Neuronal stem cell (in vitro differentiated cells): ENCODE measurements at regions not wholly inside any gene's neighbourhood (a gene's known extent, or its start where the extent isn't known, plus 50 kb on each side); places are given as distances from the start of the nearest gene placed in this dataset.

ENCODE experiments used
- DNase-seq: peaks from one replicate; pipeline ENCODE4 v3.0.0-alpha.2; 2013; ENCODE audit warnings: low spot score
- H2AFZ ChIP-seq: one replicate; pipeline ENCODE4 v1.6.1; 2013; ENCODE audit warnings: mild to moderate bottlenecking, low read length, inconsistent platforms
- H2AK5ac ChIP-seq: 2 replicates; pipeline ENCODE4 v1.6.1; 2013; ENCODE audit warnings: low read depth, mild to moderate bottlenecking, inconsistent platforms, low read length, moderate library complexity, mixed read lengths
- H2BK120ac ChIP-seq: 2 replicates; pipeline ENCODE4 v1.6.1; 2013; ENCODE audit warnings: low read depth, mild to moderate bottlenecking, inconsistent platforms, low read length, moderate library complexity, mixed read lengths
- H2BK12ac ChIP-seq: one replicate; pipeline ENCODE4 v1.6.1; 2013; ENCODE audit warnings: low read length, inconsistent platforms
- H2BK15ac ChIP-seq: 2 replicates; pipeline ENCODE4 v1.6.1; 2013; ENCODE audit warnings: mild to moderate bottlenecking, low read length, inconsistent platforms, mixed read lengths
- H2BK5ac ChIP-seq: one replicate; pipeline ENCODE4 v1.6.1; 2013; ENCODE audit warnings: inconsistent platforms, mild to moderate bottlenecking, low read length, moderate library complexity
- H3K14ac ChIP-seq: one replicate; pipeline ENCODE4 v1.6.1; 2013; ENCODE audit warnings: low read length, inconsistent platforms
- H3K18ac ChIP-seq: 2 replicates; pipeline ENCODE4 v1.6.1; 2013; ENCODE audit warnings: low read length, inconsistent platforms
- H3K23ac ChIP-seq: 2 replicates; pipeline ENCODE4 v1.6.1; 2013; ENCODE audit warnings: low read depth, mild to moderate bottlenecking, mixed read lengths, low read length, inconsistent platforms; ENCODE audit not compliant: poor library complexity
- H3K27ac ChIP-seq: replicated peaks from 3 replicates; pipeline ENCODE4 v1.5.1; 2013; ENCODE audit warnings: low read length, inconsistent platforms
- H3K27me3 ChIP-seq, 3 experiments: 2 replicates each; pipeline ENCODE4 v1.6.1; 2013; ENCODE audit warnings: low read length in 3 of 3, mild to moderate bottlenecking in 2 of 3, inconsistent platforms in 1 of 3, low read depth in 1 of 3, mixed read lengths in 1 of 3, moderate library complexity in 1 of 3; ENCODE audit not compliant: control insufficient read depth in 3 of 3, insufficient read depth in 3 of 3
- H3K36me3 ChIP-seq, 2 donors: replicated peaks in 1 of 2; 2 replicates each; pipeline ENCODE4 v1.6.1; 2013; ENCODE audit warnings: low read length in 2 of 2; ENCODE audit not compliant: control insufficient read depth in 2 of 2, insufficient read depth in 2 of 2
- H3K4ac ChIP-seq: 2 replicates; pipeline ENCODE4 v1.6.1; 2013; ENCODE audit warnings: inconsistent platforms, mild to moderate bottlenecking, low read length, moderate library complexity
- H3K4me1 ChIP-seq, 2 donors: 1 replicate in 1 of 2; 2 replicates in 1 of 2; pipeline ENCODE4 v1.6.1; 2013; ENCODE audit warnings: low read length in 2 of 2, low read depth in 1 of 2; ENCODE audit not compliant: control insufficient read depth in 2 of 2, insufficient read depth in 1 of 2
- H3K4me2 ChIP-seq: one replicate; pipeline ENCODE4 v1.6.1; 2013; ENCODE audit warnings: mild to moderate bottlenecking, low read length, inconsistent platforms; ENCODE audit not compliant: insufficient read depth, poor library complexity, severe bottlenecking
- H3K4me3 ChIP-seq, 2 donors: 2 replicates each; pipeline ENCODE4 v1.5.1; 2013; ENCODE audit warnings: low read length in 2 of 2, mild to moderate bottlenecking in 2 of 2, inconsistent platforms in 1 of 2, moderate library complexity in 1 of 2
- H3K79me1 ChIP-seq: one replicate; pipeline ENCODE4 v1.6.1; 2013; ENCODE audit warnings: low read depth, mild to moderate bottlenecking, inconsistent platforms, low read length, moderate library complexity
- H3K9ac ChIP-seq: one replicate; pipeline ENCODE4 v1.6.1; 2013; ENCODE audit warnings: mild to moderate bottlenecking, low read depth, low read length, inconsistent platforms; ENCODE audit not compliant: poor library complexity
- H3K9me3 ChIP-seq, 2 donors: replicated peaks in 1 of 2; 2 replicates each; pipeline versions ENCODE3 to v1.6.1; 2013; ENCODE audit warnings: low read length in 2 of 2, mild to moderate bottlenecking in 2 of 2, inconsistent platforms in 1 of 2, low read depth in 1 of 2, mixed read lengths in 1 of 2, moderate library complexity in 1 of 2; ENCODE audit not compliant: control insufficient read depth in 2 of 2, insufficient read depth in 1 of 2
- H4K8ac ChIP-seq: one replicate; pipeline ENCODE4 v1.6.1; 2013; ENCODE audit warnings: low read depth, mild to moderate bottlenecking, inconsistent platforms, low read length, moderate library complexity
- H4K91ac ChIP-seq: one replicate; pipeline ENCODE4 v1.6.1; 2013; ENCODE audit warnings: low read length, low read depth, mild to moderate bottlenecking, inconsistent platforms; ENCODE audit not compliant: poor library complexity
- WGBS, 2 donors: extraction: QIAGEN DNeasy Blood & Tissue Kit; methylation state at CpG; one replicate each; pipeline ENCODE4 v1.1.7; 2013; ENCODE audit warnings: missing lambda C conversion rate in 2 of 2, mixed read lengths in 1 of 2; ENCODE audit not compliant: insufficient read length in 2 of 2, insufficient replicate concordance in 1 of 2; ENCODE audit errors: extremely low coverage in 2 of 2; 5-methylcytosine and 5-hydroxymethylcytosine counted together

- Histone ChIP-seq H4K91ac (no peak overlapping the region), H3K14ac (no peak overlapping the region), H3K36me3 (no peaks in the 10 kb centered on the region), H3K4ac (no peak overlapping the region), H3K27me3 (no peaks in the 10 kb centered on the region), H3K79me1 (no peaks in the 10 kb centered on the region), H2BK12ac (no peak overlapping the region), H3K4me2 (no peak overlapping the region), H4K8ac (no peak overlapping the region), H3K9me3 (peaks cover 0 to 2% of the 10 kb centered on the region in 2 donors), H3K9ac (no peak overlapping the region), H2AK5ac (no peak overlapping the region), H2BK5ac (no peak overlapping the region), H2BK15ac (no peak overlapping the region), H3K18ac (no peak overlapping the region), H2BK120ac (no peak overlapping the region), H3K23ac (no peak overlapping the region), H3K4me1 (peaks cover 11 to 22% of the 10 kb centered on the region in 2 donors), H3K27ac (no peak overlapping the region), H2AFZ (no peak overlapping the region), H3K4me3 (no peak overlapping the region)
- no peak for DNase-seq
- no CpG with 5 or more reads among the region's 3 CpGs for WGBS, 2 donors
Observed at GRCh38 chr16:73147958-73148357, 100.0 kb upstream of the ZFHX3 start.

DNA sequence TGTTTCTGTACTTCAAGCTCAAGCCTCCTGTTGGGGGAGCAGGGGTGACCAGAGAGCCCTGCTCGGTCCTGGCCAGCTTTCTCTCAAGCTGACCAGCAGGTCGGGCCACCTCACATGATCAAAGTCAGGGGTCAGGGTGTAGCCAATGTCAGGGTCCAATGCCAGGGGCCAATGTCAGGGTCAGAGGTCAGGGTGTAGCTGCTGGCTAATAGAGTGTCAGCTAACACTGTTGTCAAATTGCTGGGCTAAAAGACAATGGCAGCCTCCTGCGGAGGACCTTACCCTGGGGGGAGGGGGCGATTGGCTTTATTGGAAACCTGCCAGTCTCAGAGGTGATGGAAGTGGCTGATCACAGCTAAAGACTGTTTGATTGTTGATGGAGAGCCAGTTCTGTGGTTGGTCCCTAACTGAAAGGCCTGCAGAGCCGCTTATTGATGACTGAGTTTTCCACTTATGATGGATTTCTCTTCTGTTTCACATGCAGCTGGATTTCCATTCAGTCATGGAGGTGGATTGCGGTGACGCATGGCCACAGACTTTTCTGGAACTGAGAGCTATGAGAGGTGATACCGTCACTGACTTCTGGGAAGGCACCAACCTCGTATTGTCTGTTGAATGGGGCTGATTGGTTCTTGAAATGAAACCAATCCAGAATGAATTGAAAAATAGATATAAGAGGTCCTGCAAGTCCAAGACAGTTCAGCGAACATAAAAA is 97.4 kb upstream of the ZFHX3 start:
- Histone ChIP-seq H3K9me3 (peaks cover 0 to 2% of the 10 kb centered on the region in 2 donors), H2AFZ (no peak overlapping the region), H3K9ac (no peak overlapping the region), H3K14ac (no peak overlapping the region), H3K4me3 (no peak overlapping the region), H3K18ac (no peak overlapping the region), H2AK5ac (no peak overlapping the region), H3K27ac (no peak overlapping the region), H3K23ac (no peak overlapping the region), H2BK15ac (no peak overlapping the region), H3K36me3 (no peaks in the 10 kb centered on the region), H3K4ac (no peak overlapping the region), H2BK120ac (no peak overlapping the region), H3K4me1 (peaks cover 0 to 6% of the 10 kb centered on the region in 2 donors), H4K91ac (no peak overlapping the region), H3K4me2 (no peak overlapping the region), H4K8ac (no peak overlapping the region), H3K27me3 (no peaks in the 10 kb centered on the region), H2BK5ac (no peak overlapping the region), H3K79me1 (no peaks in the 10 kb centered on the region), H2BK12ac (no peak overlapping the region)
- no peak for DNase-seq
- WGBS, 2 donors = no CpG with 5 or more reads among the region's 10 CpGs

DNA sequence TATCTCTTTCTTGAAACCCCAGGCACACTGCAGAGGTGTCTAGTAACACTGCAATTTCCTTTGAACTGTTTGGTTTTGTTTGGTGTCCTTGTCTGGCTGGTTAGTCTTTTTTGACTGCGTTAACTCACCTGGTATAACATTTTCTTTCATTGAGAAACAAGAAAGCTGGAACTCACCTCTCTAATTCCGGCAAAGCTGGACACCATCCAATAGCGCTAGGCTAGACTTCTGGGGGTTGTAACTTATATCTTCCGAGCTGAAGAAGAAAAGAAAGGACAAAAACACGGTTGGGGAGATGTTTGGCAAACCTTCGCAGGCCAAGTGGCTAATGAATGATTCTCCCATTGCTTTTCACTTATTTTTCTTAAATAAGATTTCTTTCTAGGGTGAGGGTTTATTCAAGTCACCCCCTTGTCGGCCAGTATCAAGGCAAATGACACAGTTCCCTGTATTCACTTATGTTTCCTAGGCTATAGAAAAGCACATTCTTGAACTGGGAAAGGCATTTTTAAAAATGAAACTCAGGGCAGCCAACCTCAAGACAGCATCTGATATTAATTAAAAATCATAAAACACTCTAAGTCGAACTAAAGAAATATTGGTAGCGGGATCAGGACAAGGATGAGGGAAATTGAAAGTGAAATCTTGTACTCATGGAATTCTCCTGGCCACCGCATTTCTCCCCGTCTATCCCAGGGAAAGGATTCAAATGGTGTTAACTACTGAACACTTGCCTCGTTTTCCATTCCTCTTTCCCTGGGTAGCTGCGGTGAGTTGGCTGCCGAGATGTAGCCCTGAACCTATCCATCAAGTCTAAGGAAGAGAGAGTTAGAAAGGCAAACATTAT is 95.9 kb upstream of the ZFHX3 start:
- Histone ChIP-seq H3K27me3 (no peaks in the 10 kb centered on the region), H3K27ac (no peak overlapping the region), H3K18ac (no peak overlapping the region), H2BK5ac (no peak overlapping the region), H2AK5ac (no peak overlapping the region), H3K14ac (no peak overlapping the region), H3K36me3 (no peaks in the 10 kb centered on the region), H3K4me1 (peaks cover 0 to 6% of the 10 kb centered on the region in 2 donors), H2AFZ (no peak overlapping the region), H3K4me2 (no peak overlapping the region), H4K8ac (no peak overlapping the region), H3K4ac (no peak overlapping the region), H2BK12ac (no peak overlapping the region), H3K79me1 (no peaks in the 10 kb centered on the region), H2BK120ac (no peak overlapping the region), H3K9ac (no peak overlapping the region), H4K91ac (no peak overlapping the region), H3K9me3 (peaks cover 0 to 2% of the 10 kb centered on the region in 2 donors), H3K23ac (no peak overlapping the region), H2BK15ac (no peak overlapping the region), H3K4me3 (no peak overlapping the region)
- no CpG with 5 or more reads among the region's 14 CpGs for WGBS, 2 donors
- DNase-seq = no peak

GRCh38 chr16:73143002-73143401 is 95.1 kb upstream of the ZFHX3 start:
- Histone ChIP-seq H2BK5ac (no peak overlapping the region), H3K27ac (no peak overlapping the region), H3K27me3 (no peaks in the 10 kb centered on the region), H2AK5ac (no peak overlapping the region), H3K14ac (no peak overlapping the region), H3K4me2 (no peak overlapping the region), H2AFZ (no peak overlapping the region), H3K79me1 (no peaks in the 10 kb centered on the region), H3K23ac (no peak overlapping the region), H2BK120ac (no peak overlapping the region), H3K9me3 (peaks cover 0 to 2% of the 10 kb centered on the region in 2 donors), H3K4me3 (no peak overlapping the region), H3K4me1 (peaks cover 0 to 6% of the 10 kb centered on the region in 2 donors), H4K8ac (no peak overlapping the region), H4K91ac (no peak overlapping the region), H3K18ac (no peak overlapping the region), H3K36me3 (no peaks in the 10 kb centered on the region), H2BK12ac (no peak overlapping the region), H3K4ac (no peak overlapping the region), H3K9ac (no peak overlapping the region), H2BK15ac (no peak overlapping the region)
- no CpG with 5 or more reads among the region's 6 CpGs for WGBS, 2 donors
- no peak for DNase-seq
